ENCODE measurements at regions not wholly inside any gene's neighbourhood (a gene's known extent, or its start where the extent isn't known, plus 50 kb on each side); places are given as distances from the start of the nearest gene placed in this dataset.

DNA sequence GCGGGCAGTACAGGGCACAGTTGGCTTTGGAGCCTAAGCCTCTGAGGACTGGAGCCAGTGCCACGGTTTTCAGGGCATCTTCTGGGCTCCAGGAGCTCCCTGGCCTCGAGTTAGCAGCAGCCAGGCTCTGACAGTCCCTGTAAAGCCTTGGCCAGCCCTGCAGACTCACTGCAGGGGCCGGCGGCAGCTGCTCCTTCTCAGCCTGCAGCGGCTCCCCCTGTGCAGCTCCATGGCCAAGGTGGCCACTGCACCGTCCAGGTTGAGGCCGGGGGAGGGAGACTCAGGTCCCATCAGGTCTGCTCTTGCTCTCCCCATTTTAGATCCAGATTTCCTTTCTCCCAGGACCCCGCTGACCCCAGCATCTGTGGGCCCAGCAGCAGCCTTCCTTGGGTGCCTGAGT is 1461.1 kb downstream of the BRD1 start:
- H3K4me1 ChIP-seq: peaks cover 0 to 6% (median 3%) of the 10 kb centered on the region in 4 donors
- H3K27me3 ChIP-seq: no peaks in the 10 kb centered on the region
- no peaks in the 10 kb centered on the region for H3K9me3 ChIP-seq
- WGBS, 2 donors: 80 to 84% methylated on average over 9 of the region's 9 CpGs
- H3K4me3 ChIP-seq: no peak overlapping the region
- no peak for DNase-seq (ENCODE audit: low spot score in 2 of 2)
- no peaks in the 10 kb centered on the region for H3K36me3 ChIP-seq
- no peak overlapping the region for H3K27ac ChIP-seq
- no peak for TF ChIP-seq EP300 (IDR thresholded peaks at IDR 0.05)
- TF ChIP-seq POLR2A (IDR thresholded peaks at IDR 0.05): no peak
- TF ChIP-seq, protein P1, sequence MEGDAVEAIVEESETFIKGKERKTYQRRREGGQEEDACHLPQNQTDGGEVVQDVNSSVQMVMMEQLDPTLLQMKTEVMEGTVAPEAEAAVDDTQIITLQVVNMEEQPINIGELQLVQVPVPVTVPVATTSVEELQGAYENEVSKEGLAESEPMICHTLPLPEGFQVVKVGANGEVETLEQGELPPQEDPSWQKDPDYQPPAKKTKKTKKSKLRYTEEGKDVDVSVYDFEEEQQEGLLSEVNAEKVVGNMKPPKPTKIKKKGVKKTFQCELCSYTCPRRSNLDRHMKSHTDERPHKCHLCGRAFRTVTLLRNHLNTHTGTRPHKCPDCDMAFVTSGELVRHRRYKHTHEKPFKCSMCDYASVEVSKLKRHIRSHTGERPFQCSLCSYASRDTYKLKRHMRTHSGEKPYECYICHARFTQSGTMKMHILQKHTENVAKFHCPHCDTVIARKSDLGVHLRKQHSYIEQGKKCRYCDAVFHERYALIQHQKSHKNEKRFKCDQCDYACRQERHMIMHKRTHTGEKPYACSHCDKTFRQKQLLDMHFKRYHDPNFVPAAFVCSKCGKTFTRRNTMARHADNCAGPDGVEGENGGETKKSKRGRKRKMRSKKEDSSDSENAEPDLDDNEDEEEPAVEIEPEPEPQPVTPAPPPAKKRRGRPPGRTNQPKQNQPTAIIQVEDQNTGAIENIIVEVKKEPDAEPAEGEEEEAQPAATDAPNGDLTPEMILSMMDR (IDR thresholded peaks at IDR 0.05): no peak

DNA sequence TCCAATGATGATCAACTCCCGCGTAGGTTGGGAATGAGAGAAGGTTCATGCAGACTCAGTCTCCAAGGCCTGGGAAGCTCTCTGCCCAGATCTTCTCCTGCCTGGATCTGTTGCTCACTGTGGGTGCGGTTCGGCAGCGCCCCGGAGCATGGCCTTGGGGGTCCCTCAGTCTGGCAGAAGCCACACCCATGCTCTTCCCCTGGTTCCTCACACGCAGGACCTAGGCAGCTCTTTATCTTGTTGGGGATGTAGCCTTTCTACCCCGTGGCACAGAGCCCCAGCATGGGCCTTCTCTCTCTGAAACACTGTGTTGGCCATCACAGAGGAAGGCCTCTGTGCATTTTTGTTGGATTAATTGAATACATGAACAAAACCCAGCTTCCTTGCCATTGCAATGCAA is 1461.6 kb downstream of the BRD1 start:
- Histone ChIP-seq H3K4me1 (peaks cover 0 to 6% (median 3%) of the 10 kb centered on the region in 4 donors), H3K27me3 (no peaks in the 10 kb centered on the region), H3K4me3 (no peak overlapping the region), H3K27ac (no peak overlapping the region), H3K36me3 (no peaks in the 10 kb centered on the region), H3K9me3 (no peaks in the 10 kb centered on the region)
- no peak for DNase-seq (ENCODE audit: low spot score in 2 of 2)
- TF ChIP-seq POLR2A (IDR thresholded peaks at IDR 0.05) (no peak), EP300 (IDR thresholded peaks at IDR 0.05) (no peak)
- TF ChIP-seq, protein P1 (IDR thresholded peaks at IDR 0.05): no peak
- 88 to 95% methylated on average over 8 of the region's 8 CpGs for WGBS, 2 donors

DNA sequence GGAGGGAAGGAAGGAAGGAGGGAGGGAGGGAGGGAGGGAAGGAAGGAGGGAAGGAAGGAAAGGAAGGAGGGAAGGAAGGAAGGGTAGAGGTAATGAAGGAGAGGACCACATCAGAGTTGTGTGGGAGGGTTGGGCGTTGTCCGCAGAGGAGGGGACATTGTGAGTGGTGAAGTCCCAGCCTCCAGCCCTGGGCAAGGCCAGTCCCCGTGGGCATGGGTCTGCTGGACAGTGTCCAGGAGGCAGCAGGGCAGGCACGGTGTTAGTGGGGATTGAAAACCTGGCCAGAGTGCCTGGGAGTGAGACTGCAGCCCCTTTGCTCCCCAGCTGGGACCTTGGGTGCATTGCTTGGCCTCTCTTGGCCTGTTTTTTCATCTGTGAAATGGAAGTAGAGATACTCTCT is 1462.3 kb downstream of the BRD1 start:
- no peaks in the 10 kb centered on the region for H3K27me3 ChIP-seq
- no peak overlapping the region for H3K27ac ChIP-seq
- H3K4me3 ChIP-seq: no peak overlapping the region
- no peaks in the 10 kb centered on the region for H3K36me3 ChIP-seq
- no peaks in the 10 kb centered on the region for H3K9me3 ChIP-seq
- 75 to 78% methylated on average over 4 of the region's 4 CpGs for WGBS, 2 donors
- TF ChIP-seq POLR2A (IDR thresholded peaks at IDR 0.05) (no peak), EP300 (IDR thresholded peaks at IDR 0.05) (no peak)
- TF ChIP-seq, protein P1 (IDR thresholded peaks at IDR 0.05): no peak
- peaks cover 0 to 6% (median 3%) of the 10 kb centered on the region in 4 donors for H3K4me1 ChIP-seq
- no peak for DNase-seq (ENCODE audit: low spot score in 2 of 2)

DNA sequence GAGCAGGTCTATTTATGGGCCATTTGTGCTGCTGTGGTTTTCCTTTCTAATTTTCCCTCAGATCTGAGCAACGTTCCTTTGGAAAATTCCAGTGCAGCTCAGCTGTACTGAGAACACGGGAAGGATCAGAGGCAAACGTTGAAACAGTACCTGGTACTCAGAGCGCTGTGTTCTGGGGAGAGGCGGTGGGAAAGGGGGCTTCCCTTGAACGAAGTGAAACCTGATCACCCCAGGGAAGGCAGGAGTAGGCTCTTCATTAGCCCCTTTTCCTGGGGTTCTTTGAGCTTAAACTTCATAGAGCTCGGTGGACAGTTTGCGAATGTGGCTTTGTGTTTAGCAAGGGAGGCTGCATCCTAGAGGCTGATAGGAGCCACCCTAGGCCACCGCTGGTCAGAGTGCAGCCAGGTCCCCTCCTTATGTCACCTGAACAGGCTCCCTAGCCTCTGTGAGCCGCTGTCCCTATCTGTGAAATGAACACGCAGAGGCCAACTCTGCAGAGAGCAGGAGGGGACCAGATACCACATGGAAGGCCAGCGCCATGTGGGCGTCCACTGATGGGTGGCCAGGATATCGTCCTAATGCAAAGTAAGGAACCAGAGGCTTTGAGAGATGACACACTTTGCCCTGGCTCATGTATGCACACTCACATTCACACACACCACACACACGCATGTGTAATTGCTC is 1464.8 kb downstream of the BRD1 start:
- Histone ChIP-seq H3K9me3 (no peaks in the 10 kb centered on the region), H3K27ac (no peak overlapping the region), H3K36me3 (no peaks in the 10 kb centered on the region), H3K4me1 (no peaks in the 10 kb centered on the region), H3K27me3 (no peaks in the 10 kb centered on the region), H3K4me3 (no peak overlapping the region)
- 69 to 81% methylated on average over 15 of the region's 15 CpGs for WGBS, 2 donors
- TF ChIP-seq POLR2A (IDR thresholded peaks at IDR 0.05): no peak
- DNase-seq (ENCODE audit: low spot score in 2 of 2): no peak

DNA sequence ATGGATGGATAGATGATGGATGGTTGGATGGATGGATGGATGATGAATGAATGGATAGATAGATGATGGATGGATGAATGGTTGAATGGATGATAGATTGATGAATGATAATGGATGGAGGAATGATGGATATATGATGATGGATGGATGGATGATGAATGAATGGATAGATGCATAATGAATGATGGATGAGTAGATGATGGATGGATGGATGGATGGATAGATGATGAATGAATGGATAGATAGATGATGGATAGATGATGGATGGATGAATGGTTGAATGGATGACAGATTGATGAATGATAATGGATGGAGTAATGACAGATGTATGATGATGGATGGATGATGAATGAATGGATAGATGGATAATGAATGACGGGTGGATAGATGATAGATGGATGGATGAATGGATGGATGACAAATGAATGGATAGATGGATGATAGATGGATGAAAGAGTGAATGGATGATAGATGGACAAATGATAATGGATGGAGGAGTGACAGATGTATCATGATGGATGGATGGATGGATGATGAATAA is 1466.5 kb downstream of the BRD1 start:
- Histone ChIP-seq H3K36me3 (no peaks in the 10 kb centered on the region), H3K27ac (no peak overlapping the region), H3K4me1 (no peaks in the 10 kb centered on the region), H3K4me3 (no peak overlapping the region), H3K9me3 (no peaks in the 10 kb centered on the region), H3K27me3 (no peaks in the 10 kb centered on the region)
- no peak for DNase-seq (ENCODE audit: low spot score in 2 of 2)
- 93 to 98% methylated on average over 1 of the region's 1 CpG for WGBS, 2 donors
- TF ChIP-seq, protein P1 (IDR thresholded peaks at IDR 0.05): no peak
- TF ChIP-seq EP300 (IDR thresholded peaks at IDR 0.05): no peak
- no peak for TF ChIP-seq POLR2A (IDR thresholded peaks at IDR 0.05)

All from tibial nerve (tissue), 4 donors.